SIG-M5 (cell line): ENCODE measurements at regions not wholly inside any gene's neighbourhood (a gene's known extent, or its start where the extent isn't known, plus 50 kb on each side); places are given as distances from the start of the nearest gene placed in this dataset.

Experiments
- DNase-seq: peaks from one replicate; lab custom pipeline; 2025; lab: John Stamatoyannopoulos, UW

- no peak for DNase-seq
Observed at GRCh38 chr4:123747016-123747415, 350.4 kb downstream of the SPRY1 start.

GRCh38 chr4:123748806-123749205 lies 352.2 kb downstream of the SPRY1 start:
- DNase-seq = no peak

GRCh38 chr4:123749383-123749782 lies 352.8 kb downstream of the SPRY1 start:
- DNase-seq = no peak

- DNase-seq = no peak
Observed at GRCh38 chr4:123750044-123750443, 353.4 kb downstream of the SPRY1 start.

GRCh38 chr4:123755655-123756054 lies 359.1 kb downstream of the SPRY1 start:
- DNase-seq = no peak

- DNase-seq = no peak
Observed at GRCh38 chr4:123767806-123768205, 371.2 kb downstream of the SPRY1 start.

- no peak for DNase-seq
Observed at GRCh38 chr4:123770884-123771283, 374.3 kb downstream of the SPRY1 start.

DNA sequence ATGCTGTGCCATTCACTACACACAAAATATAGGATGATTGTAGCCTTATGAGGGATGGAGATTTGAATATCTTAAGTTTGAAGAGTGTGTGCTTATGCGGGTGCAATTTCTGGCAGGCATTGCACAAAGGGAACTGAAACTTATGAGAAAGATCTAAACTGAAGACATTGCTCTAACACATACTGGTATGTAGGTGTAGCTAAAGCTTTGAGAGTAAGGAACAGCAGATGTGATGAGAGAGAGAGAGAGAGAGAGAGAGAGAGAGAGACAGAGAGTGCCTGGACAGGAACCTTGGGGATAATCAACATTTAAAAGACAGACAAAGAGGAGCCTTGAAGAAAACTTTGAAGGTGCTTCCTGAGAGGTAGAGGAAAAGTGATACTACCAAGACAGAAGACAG lies 379.7 kb downstream of the SPRY1 start:
- DNase-seq = no peak

GRCh38 chr4:123777373-123777772 lies 380.8 kb downstream of the SPRY1 start:
- no peak for DNase-seq

DNA sequence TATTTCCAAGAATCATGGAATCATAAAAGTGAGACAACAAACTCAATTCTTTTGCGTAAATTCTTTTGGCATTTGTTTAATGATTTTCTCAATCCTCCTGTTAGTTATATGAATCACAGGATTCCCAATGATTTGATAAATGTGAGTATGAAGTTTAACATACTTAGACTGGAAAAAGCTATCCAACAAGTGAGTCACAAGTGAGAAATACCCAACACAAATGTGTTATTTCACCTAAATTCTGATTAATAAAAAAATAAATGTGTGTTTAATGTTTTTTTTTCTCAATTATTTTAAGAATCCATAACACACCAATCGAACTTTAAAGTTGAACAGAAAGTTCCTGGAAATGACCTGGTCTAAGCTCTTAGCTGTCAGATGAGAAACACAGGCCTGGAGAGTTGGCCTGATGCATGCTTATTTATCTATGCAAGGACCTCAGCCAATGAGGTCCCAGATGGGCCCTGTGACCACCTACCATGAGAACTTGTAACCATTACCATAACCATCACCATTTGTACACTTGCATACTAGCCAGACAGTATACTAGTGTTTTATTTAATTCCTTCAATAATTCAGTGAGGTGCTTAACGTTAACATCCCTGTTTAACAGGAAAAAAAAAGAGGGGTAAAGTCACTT lies 386.7 kb downstream of the SPRY1 start:
- no peak for DNase-seq

DNA sequence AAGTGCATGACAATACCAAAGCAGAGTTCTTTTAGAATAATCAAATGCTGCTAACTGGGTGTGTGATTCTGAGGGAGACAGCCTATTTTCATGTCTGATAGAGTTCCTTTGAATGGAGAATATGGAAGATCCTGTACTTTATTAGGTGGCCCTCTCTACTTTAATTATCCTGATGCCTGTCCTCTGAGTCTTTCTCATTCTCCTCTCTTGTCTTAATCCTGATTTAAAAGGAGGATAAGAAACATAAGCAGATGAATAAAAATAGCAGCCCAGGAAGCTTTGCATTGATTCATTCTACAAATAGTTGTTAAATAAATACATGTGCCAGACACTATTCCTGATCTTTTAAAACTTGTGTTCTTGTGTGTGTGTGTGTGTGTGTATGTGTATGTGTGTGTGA lies 387.3 kb downstream of the SPRY1 start:
- no peak for DNase-seq

- DNase-seq = no peak
Observed at GRCh38 chr4:123784626-123785025, 388.0 kb downstream of the SPRY1 start.

GRCh38 chr4:123785538-123785937 lies 388.9 kb downstream of the SPRY1 start:
- DNase-seq = no peak

DNA sequence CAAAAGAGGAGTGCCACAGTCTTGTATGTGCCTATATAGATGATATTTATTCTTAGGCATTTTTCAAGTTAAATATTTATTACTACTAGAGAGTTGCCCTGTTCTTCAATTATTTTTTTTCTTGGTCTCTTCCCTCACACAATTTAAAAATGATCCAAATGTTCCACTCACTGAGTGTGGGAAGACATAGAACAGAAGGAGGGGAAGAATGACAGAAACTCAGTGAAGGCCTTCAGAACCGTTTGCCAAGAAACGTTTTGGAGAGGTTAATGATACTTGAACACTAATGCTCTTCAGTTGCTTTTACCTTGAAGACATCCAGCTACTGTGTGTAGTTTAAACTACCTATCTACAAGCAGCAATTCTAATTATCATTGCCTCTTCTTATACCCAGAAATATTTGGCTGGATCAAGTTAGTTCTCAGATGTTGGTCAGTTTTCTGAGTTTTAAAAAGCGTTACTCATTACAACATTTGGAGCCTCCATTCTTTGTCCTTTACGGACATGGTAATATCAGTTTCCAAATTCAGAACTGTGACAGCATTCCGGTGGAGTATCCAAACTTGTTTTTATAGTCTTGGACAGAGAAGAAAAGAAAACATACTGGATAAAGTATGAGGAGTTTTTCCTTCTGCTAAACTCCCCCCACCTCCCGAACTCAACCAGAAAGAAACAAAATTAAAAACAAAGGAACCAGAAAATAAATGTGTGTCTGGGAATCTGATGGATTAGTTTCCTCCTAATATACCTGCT lies 389.7 kb downstream of the SPRY1 start:
- DNase-seq = no peak

DNA sequence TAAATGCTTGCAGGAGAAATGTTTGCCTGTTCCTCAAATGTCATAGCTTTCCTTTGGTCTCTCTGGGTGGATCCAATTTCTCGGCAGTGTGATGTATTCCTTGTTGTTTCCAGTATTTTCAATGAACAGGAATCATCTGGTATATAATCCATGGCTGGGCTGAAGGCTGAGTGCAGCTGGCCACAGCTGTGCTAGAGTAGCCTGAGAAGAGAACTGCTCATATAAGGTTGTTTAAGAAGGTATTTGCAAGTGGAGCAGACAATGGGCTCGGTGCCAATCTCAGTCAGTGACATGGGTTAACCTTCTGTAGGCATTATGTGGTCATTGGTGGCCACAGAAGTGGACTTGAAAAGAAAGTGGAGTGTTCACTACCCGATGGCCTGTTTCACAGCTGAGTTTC lies 390.3 kb downstream of the SPRY1 start:
- no peak for DNase-seq

DNA sequence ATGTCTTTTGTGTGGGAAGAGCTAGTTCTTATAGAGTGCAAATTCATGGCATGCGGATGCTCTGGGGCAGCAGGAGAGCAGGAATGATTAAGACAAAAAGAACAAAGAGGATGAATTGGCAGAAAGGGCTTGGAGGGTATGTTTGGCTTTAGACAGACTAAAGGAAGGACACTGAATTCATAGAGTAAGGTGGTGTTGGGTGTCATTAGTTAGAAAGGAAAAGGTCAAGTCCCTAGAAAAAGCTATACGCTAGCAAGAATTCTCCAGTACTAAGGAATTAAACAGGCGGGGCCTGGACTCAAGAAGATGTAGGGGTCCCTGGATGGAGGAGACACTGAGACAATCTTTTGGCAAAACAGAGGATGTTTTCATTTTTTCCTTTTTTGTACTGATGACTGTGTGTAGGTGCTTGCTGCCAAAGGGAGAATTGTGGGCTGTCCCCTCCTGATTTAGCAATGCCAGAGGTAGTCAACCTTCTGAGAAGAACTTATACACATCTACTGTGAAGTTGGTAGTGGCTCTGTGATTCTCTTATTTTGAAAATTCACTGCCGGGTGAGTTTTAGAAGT lies 391.0 kb downstream of the SPRY1 start:
- DNase-seq = no peak

- DNase-seq = no peak
Observed at GRCh38 chr4:123788577-123788976, 392.0 kb downstream of the SPRY1 start.

GRCh38 chr4:123790681-123791080 lies 394.1 kb downstream of the SPRY1 start:
- no peak for DNase-seq

DNA sequence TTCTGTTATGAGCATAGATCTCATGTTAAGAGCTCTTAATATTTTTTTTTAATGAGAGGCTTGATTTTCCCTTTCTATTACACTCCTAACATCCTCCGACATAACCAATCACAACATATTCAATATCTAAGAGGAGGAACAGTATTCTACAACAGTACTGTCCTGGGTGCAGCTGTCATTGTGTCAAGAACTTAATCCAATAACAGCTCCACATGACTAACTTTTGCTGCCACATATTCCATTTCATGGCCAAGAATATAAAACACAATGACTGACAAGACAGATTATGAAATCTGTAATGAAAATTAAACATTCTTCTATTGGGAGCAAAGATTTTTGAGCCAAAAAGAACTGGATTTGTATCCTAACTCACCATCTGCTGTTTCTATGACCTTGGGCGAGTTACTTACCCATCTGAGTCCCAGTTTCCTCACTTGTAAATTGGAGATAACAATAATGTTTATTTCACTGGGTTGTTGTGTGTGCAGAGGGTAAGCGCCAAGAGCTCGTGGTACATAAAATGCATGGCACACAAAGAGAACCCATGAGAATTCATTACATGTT lies 405.6 kb downstream of the SPRY1 start:
- no peak for DNase-seq

GRCh38 chr4:123802933-123803332 lies 406.3 kb downstream of the SPRY1 start:
- no peak for DNase-seq

GRCh38 chr4:123804196-123804721 lies 407.7 kb downstream of the SPRY1 start:
- DNase-seq = no peak

DNA sequence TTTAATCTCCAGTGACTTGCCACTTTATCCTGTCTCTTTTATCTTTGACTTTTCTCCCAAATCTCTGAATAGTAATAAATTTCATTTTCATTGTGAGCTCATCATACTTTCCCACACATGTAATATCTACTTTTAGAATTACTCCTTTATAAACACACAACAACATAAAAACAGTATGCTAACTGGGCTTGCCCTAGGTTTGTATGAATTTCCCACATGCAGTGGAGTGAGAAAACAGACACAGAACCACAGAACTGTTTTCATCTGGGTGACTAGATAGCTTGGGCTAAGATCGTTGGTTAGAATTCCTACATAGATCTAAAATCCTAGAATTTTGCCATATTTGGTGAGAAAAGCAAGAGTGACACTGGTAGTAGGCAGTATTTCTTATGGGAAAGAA lies 409.5 kb downstream of the SPRY1 start:
- no peak for DNase-seq

DNA sequence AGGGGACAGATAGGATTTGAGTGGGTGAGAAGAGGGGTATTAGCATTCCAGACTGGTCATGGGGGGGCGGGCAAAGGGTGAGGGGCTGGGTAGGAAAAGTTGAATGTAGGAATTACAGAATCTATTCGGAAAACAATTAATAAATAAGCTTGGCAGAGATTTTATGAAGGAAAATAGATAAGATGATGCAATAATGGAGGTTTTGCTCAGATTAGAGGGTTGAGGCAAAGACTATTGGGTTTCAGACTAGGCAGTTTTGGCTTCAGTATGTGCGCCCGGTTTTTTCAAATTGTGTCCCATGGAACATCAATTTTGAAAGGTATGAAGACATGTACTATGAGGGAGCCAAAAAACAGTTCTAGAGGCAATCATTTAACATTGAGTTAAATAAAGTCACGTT lies 410.6 kb downstream of the SPRY1 start:
- DNase-seq = no peak
